ENCODE measurements at regions not wholly inside any gene's neighbourhood (a gene's known extent, or its start where the extent isn't known, plus 50 kb on each side); places are given as distances from the start of the nearest gene placed in this dataset.

GRCh38 chrX:63470506-63470905 is 119.4 kb upstream of the SPIN4 start:
- Histone ChIP-seq H3K27me3 (ENCODE audit: insufficient read depth) (no peaks in the 10 kb centered on the region), H3K36me3 (ENCODE audit: insufficient read depth) (peaks cover 7% of the 10 kb centered on the region; the same call in 1 of the 2 replicates), H3K27ac (ENCODE audit: low read depth) (no peak overlapping the region), H3K9me2 (ENCODE audit: insufficient read depth) (no peaks in the 10 kb centered on the region), H3F3A (replicated peaks; ENCODE audit: low read depth) (no peaks in the 10 kb centered on the region), H3K4me1 (ENCODE audit: insufficient read depth) (no peaks in the 10 kb centered on the region), H3K79me2 (replicated peaks; ENCODE audit: insufficient read depth) (0 out of 2 replicates have a peak, but pooled peaks cover 3% of the 10 kb centered on the region), H2AFZ (no peak overlapping the region), H3K4me2 (no peak overlapping the region), H4K20me1 (replicated peaks; ENCODE audit: insufficient read depth) (no peaks in the 10 kb centered on the region), H3K4me3 (no peak overlapping the region)
- Mint-ChIP-seq H3K27ac (no peak overlapping the region), H3K36me3 (ENCODE audit: low read depth) (peaks cover 70% of the 10 kb centered on the region), H3K4me1 (no peaks in the 10 kb centered on the region), H3K27me3 (ENCODE audit: insufficient read depth, low read depth, poor library complexity) (no peaks in the 10 kb centered on the region), H3K4me3 (no peak overlapping the region), H3K9me3 (peaks cover 52% of the 10 kb centered on the region)
- DNase-seq (ENCODE audit: low spot score): no peak
- TF ChIP-seq ZNF331 (CRISPR knock-in tag; IDR thresholded peaks at IDR 0.05; ENCODE audit: low read depth): no peak
- TF ChIP-seq ZNF114 (CRISPR knock-in tag; IDR thresholded peaks at IDR 0.05): no peak
- no peak for TF ChIP-seq ETS1 (IDR thresholded peaks at IDR 0.05)
- no peak for TF ChIP-seq CTCF (conservative IDR thresholded peaks at IDR 0.05; ENCODE audit: low read depth in 2 of 2)
- TF ChIP-seq EZH2 (IDR thresholded peaks at IDR 0.05; ENCODE audit: low read depth, unreplicated experiment): no peak
- TF ChIP-seq ZNF462 (CRISPR knock-in tag; IDR thresholded peaks at IDR 0.05): no peak
- TF ChIP-seq EZH2phosphoT487 (IDR thresholded peaks at IDR 0.05; ENCODE audit: unreplicated experiment): no peak
- no peak for TF ChIP-seq NANOG (IDR thresholded peaks at IDR 0.05; ENCODE audit: borderline replicate concordance)
- TF ChIP-seq POLR2AphosphoS5 (IDR thresholded peaks at IDR 0.05; ENCODE audit: low read depth): no peak
- TF ChIP-seq STAT1 (IDR thresholded peaks at IDR 0.05; ENCODE audit: unreplicated experiment): no peak
- TF ChIP-seq REST (IDR thresholded peaks at IDR 0.05; ENCODE audit: unreplicated experiment): no peak
- TF ChIP-seq CREB1 (CRISPR knock-in tag; IDR thresholded peaks at IDR 0.05; ENCODE audit: low read depth): no peak
- TF ChIP-seq JUNB (IDR thresholded peaks at IDR 0.05; ENCODE audit: unreplicated experiment): no peak
- no peak for ATAC-seq

Data from GM23338 (cell line).